ENCODE measurements at regions not wholly inside any gene's neighbourhood (a gene's known extent, or its start where the extent isn't known, plus 50 kb on each side); places are given as distances from the start of the nearest gene placed in this dataset.
"Not testable (repeated sequence)": the region's sequence is repeated elsewhere in the genome, so short reads cannot be mapped to it uniquely, and the experiment has no call there.

- no peak for DNase-seq
These were observed 714.9 kb upstream of the LUZP2 start for GRCh38 chr11:23781803-23782560.

DNA sequence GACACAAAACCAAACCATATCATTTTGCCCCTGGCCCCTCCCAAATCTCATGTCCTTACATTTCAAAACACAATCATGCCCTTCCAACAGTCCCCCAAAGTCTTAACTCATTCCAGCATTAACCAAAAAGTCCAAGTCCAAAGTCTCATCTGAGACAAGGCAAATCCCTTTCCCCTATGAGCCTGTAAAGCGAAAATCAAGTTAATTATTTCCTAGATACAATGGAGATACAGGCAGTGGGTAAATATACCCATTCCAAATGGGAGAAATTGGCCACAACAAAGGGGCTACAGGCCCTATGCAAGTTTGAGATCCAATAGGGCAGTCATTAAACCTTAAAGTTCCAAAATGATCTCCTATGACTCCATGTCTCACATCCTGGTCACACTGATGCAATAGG is 709.9 kb upstream of the LUZP2 start:
- not testable (repeated sequence) for DNase-seq

- no peak for DNase-seq
These were observed 707.5 kb upstream of the LUZP2 start for GRCh38 chr11:23789200-23789853.

GRCh38 chr11:23789938-23790371 is 706.9 kb upstream of the LUZP2 start:
- DNase-seq = no peak

DNA sequence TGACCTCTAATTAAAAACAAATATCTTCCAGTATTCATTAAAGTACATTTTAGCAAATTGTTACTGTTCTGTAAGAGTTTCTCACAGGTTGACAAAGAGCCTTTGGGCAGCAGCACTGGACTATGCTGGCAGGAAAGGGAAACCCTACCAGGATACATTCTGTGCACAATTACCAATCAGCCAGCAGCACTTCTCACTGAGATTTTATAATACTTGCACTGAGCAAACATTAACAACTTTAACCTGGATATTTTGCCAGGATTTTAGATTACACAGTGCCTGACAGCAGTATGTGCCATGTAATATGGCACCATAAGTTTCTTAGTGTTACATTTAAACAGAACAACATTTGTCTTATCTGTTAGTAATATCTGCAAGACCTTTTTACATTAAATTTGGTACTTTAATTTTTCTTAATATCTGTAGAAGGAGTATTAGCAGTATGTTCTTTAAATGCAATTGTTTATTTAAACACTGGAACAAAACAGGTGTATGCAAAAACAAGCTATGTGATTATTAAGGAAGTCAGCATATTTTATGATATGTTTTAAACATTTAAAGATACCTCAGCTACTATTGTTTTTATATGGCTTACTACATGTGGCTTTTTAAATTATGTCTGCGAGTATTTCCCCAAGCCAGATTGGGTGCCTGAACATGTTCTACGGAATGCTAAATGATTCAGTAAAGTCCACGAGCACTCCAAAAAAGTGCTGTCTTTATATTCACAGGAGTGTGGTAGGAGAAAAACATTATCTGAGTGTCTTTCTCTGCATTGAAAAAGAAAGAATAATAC is 699.0 kb upstream of the LUZP2 start:
- DNase-seq = no peak

- DNase-seq = not testable (repeated sequence)
These were observed 662.5 kb upstream of the LUZP2 start for GRCh38 chr11:23834306-23834705.

GRCh38 chr11:23836981-23837380 is 659.9 kb upstream of the LUZP2 start:
- DNase-seq = no peak

DNA sequence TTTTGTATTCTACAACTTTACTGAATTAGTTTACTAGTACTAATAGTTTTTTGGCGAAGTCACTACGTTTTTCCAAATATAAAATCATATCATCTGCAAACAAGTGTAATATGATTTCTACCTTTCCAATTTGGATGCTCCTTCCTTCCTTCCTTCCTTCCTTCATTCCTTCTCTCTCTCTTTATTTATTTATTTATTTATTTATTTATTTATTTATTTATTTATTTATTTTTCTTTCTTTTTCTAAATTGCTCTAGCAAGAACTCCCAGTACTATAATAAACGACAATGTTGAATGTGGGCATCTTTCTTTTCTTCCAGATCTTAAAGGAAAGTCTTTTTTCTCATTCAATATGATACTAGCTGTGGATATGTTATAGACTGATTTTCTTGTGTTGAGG is 656.0 kb upstream of the LUZP2 start:
- no peak for DNase-seq

- DNase-seq = no peak
These were observed 649.9 kb upstream of the LUZP2 start for GRCh38 chr11:23846902-23847422.

GRCh38 chr11:23851216-23851615 is 645.6 kb upstream of the LUZP2 start:
- DNase-seq = no peak

DNA sequence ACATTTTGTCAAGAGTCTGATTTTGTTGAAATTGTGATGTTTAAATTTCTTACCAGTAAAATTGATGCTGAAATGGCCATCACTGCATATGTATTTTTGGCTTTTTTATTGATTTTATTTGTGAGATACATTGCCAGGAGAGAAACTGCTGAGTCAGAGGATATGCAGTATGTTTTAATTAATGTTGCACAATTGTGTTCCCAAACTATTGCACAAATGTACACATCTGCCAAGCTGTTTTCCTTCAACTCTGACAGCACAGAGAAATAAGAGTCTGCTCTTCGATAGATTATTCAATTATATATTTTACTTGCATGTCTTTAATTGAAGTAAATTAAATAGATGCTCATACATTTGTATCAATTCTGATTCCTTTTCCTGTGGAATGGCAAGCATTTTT is 640.2 kb upstream of the LUZP2 start:
- no peak for DNase-seq

GRCh38 chr11:23859087-23859486 is 637.8 kb upstream of the LUZP2 start:
- DNase-seq = no peak

DNA sequence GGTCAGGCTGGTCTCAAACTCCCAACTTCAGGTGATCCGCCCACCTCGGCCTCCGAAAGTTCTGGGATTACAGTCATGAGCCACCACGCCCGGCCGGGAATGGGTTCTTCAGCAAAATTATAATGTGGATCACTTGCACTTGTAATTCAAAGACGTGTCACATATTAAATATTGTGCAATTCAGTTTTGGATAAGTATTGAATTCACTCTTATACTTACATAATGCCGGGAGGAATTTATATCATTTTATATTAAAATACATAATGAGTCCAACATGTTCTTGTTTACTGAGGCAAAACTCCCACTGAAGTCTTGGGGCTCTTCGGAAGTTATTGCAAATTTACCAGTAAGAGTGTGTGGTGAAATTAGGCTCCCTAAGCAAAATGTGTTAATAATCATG is 635.2 kb upstream of the LUZP2 start:
- no peak for DNase-seq

DNA sequence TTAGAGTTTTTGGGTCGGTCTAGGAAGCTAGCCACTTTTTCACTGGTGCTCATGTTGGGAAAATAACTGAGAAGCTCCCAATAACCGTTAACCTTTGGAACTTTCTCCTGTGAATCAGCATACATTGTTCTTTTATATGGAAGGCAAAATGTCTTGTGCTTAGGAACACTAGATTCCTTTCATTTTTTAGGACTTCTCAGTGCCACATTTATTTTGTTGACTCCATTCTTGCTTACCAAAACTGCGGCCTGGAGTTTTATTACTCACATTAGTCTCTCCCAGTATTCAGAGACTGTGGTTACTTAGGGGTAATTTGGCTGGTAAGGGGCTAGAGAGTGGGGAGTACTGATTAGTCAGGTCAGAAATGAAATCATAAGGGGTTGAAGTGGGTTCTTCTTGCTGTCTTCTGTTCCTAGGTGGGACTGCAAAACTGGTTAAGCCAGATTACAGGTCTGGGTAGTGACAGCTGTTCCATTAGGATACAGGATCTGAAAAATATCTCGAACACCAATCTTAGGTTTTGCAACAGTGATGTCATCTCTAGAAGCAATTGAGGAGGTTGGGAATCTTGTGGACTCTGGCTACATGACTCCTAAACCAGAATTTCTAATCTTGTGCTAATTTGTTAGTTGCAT is 631.4 kb upstream of the LUZP2 start:
- DNase-seq = no peak

GRCh38 chr11:23866641-23867040 is 630.2 kb upstream of the LUZP2 start:
- DNase-seq = no peak

DNA sequence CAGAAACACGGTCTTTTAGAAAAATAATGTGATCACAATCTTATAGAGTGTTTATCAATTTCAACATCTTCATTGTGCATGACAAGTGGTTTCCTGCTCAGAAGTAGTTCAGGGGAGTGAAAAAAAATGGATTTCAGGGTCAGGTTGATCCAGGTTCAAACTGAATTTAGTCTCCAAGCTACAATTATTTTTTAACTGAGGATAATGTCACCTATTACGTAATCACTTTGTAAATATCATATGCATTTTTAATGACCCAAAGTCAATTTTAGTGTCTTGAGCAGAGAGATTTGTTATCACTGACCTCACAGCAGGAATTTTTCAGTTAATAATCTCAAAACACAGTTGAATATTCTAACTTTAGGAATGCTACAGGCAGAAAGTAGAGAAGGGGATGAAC is 627.2 kb upstream of the LUZP2 start:
- DNase-seq = no peak

DNA sequence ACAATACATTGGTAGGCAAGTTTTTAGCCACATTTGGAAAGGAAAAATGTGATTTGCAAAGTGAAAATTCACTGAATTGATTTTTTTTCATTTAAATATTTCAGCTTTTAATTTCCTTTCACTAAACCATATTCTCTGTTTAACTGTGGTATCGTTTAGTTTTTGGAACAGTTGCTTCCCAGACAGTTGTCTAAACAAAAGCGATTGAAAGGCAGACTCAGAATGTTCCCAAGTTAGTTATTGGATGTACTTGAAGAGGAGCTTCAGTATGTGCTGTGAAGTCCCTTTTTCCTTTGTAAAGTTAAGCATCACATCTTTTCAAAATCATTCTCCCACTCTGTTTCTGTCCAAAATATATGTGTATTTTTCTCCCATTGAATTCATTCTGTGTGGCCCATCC is 623.4 kb upstream of the LUZP2 start:
- DNase-seq = no peak

GRCh38 chr11:23875176-23875850 is 621.5 kb upstream of the LUZP2 start:
- no peak for DNase-seq

- DNase-seq = not testable (repeated sequence)
These were observed 613.3 kb upstream of the LUZP2 start for GRCh38 chr11:23883426-23884048.

DNA sequence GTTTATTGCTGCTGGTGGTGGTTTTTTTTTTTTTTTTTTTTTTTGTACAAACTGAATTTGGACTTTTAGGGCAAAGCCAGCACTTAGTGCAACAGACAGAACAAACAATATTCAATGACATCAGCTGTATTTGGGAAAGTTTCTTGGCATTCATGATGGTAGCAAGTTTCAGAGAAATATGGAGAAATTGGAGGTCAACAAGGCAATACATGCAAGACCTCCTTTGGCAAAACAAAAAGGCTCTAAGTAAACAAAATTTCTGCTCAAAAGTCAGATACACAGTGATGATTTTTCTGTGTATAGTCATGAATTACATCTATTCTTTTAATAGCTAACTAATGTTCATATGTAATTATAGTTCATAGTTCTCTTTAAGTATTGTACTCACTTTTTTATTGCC is 612.5 kb upstream of the LUZP2 start:
- no peak for DNase-seq

DNA sequence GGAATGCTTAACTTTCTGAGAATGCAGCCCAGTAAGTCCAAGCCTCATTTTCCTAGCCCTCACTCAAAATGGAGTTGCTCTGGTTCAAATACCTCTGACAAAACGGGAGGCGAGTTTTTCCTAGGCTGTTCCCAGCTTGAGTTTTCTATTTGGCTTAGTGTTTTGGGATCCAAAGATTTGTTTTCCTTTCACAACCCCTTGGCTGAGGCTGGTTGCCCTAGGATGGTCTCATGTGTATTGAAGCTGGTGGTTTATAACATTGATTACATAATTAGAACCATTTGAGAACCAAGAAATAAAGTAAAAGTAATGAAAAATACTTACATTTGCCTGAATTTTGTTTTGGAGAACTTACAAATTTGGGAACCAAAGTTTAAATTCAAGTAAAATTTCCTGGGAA is 611.1 kb upstream of the LUZP2 start:
- no peak for DNase-seq

DNA sequence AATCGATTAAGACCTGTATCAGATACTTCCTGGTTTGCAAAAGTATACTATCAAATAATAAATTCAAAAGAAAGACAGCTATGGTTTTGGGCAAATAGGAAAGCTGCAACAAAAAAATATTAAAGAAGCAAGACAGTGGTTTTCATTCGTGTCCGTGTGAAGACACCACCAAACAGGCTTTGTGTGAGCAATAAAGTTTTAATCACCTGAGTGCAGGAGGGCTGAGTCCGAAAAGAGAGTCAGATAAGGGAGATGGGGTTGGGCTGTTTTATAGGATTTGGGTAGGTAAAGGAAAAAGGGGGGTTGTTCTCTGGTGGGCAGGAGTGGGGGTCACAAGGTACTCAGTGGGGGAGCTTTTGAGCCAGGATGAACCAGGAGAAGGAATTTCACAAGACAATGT is 609.7 kb upstream of the LUZP2 start:
- DNase-seq = not testable (repeated sequence)

Measured in CD4-positive, alpha-beta T cell treated with Interleukin-12 subunit alpha and Interleukin-12 subunit beta, for 1 hour (primary cell).